Activated CD8-positive, alpha-beta memory T cell treated with anti-CD3 and anti-CD28 coated beads for 36 hours (primary cell): ENCODE measurements at regions not wholly inside any gene's neighbourhood (a gene's known extent, or its start where the extent isn't known, plus 50 kb on each side); places are given as distances from the start of the nearest gene placed in this dataset.

Experiments used
- CTCF ChIA-PET: fragments of 350-600 bp; sonication (Branson Sonifier 250); formaldehyde crosslinking; loops from one replicate; lab custom pipeline; 2021; ENCODE audit warnings: antibody characterized with exemption; lab: Charles Lee
- POLR2A ChIA-PET: fragments of 350-600 bp; sonication (Branson Sonifier 250); formaldehyde crosslinking; loops from one replicate; lab custom pipeline; 2021; ENCODE audit warnings: antibody characterized with exemption; lab: Charles Lee

- POLR2A ChIA-PET = no interaction called here
- CTCF ChIA-PET = no interaction called here
Measured at GRCh38 chr5:3997670-3998069, 402.0 kb downstream of the IRX1 start.

GRCh38 chr5:3999929-4000328 is 404.3 kb downstream of the IRX1 start:
- ChIA-PET POLR2A (no interaction called here), CTCF (no interaction called here)

- ChIA-PET POLR2A (no interaction called here), CTCF (no interaction called here)
Measured at GRCh38 chr5:4001004-4001403, 405.4 kb downstream of the IRX1 start.

- ChIA-PET POLR2A (no interaction called here), CTCF (no interaction called here)
Measured at GRCh38 chr5:4001758-4002533, 406.3 kb downstream of the IRX1 start.

- CTCF ChIA-PET = no interaction called here
- POLR2A ChIA-PET = no interaction called here
Measured at GRCh38 chr5:4005335-4005734, 409.7 kb downstream of the IRX1 start.

GRCh38 chr5:4007001-4007400 is 411.4 kb downstream of the IRX1 start:
- POLR2A ChIA-PET = no interaction called here
- CTCF ChIA-PET = no interaction called here

GRCh38 chr5:4011943-4012342 is 416.3 kb downstream of the IRX1 start:
- ChIA-PET CTCF (no interaction called here), POLR2A (no interaction called here)

GRCh38 chr5:4013106-4013898 is 417.7 kb downstream of the IRX1 start:
- POLR2A ChIA-PET = no interaction called here
- CTCF ChIA-PET = no interaction called here

GRCh38 chr5:4015709-4016108 is 420.1 kb downstream of the IRX1 start:
- CTCF ChIA-PET = no interaction called here
- POLR2A ChIA-PET = no interaction called here

GRCh38 chr5:4017076-4017803 is 421.6 kb downstream of the IRX1 start:
- POLR2A ChIA-PET = no interaction called here
- CTCF ChIA-PET = no interaction called here

- POLR2A ChIA-PET = no interaction called here
Measured at GRCh38 chr5:4018007-4018406, 422.4 kb downstream of the IRX1 start.

GRCh38 chr5:4019009-4019769 is 423.6 kb downstream of the IRX1 start:
- POLR2A ChIA-PET = no interaction called here
- CTCF ChIA-PET = no interaction called here

More at GRCh38 chr5:4018007-4018406, 422.4 kb downstream of the IRX1 start:
- CTCF ChIA-PET = no interaction called here

GRCh38 chr5:4019841-4020240 is 424.2 kb downstream of the IRX1 start:
- POLR2A ChIA-PET = no interaction called here
- CTCF ChIA-PET = no interaction called here

- POLR2A ChIA-PET = no interaction called here
Measured at GRCh38 chr5:4020400-4020799, 424.8 kb downstream of the IRX1 start.

GRCh38 chr5:4022056-4022670 is 426.5 kb downstream of the IRX1 start:
- CTCF ChIA-PET = no interaction called here

More at GRCh38 chr5:4020400-4020799, 424.8 kb downstream of the IRX1 start:
- CTCF ChIA-PET = no interaction called here

GRCh38 chr5:4023091-4023752 is 427.6 kb downstream of the IRX1 start:
- POLR2A ChIA-PET = no interaction called here
- CTCF ChIA-PET = no interaction called here

More at GRCh38 chr5:4022056-4022670, 426.5 kb downstream of the IRX1 start:
- POLR2A ChIA-PET = no interaction called here

GRCh38 chr5:4023753-4024335 is 428.2 kb downstream of the IRX1 start:
- ChIA-PET POLR2A (no interaction called here), CTCF (no interaction called here)

- CTCF ChIA-PET = no interaction called here
- POLR2A ChIA-PET = no interaction called here
Measured at GRCh38 chr5:4027088-4027734, 431.6 kb downstream of the IRX1 start.
